Lower leg skin (tissue), 3 donors: ENCODE measurements at regions not wholly inside any gene's neighbourhood (a gene's known extent, or its start where the extent isn't known, plus 50 kb on each side); places are given as distances from the start of the nearest gene placed in this dataset.

Source experiments
- CTCF ChIP-seq, 3 donors: fragments of 450-650 bp; IDR thresholded peaks; one replicate each; pipeline ENCODE4 v1.5.1; 2016; ENCODE audit warnings: antibody characterized with exemption in 3 of 3, mild to moderate bottlenecking in 3 of 3, moderate library complexity in 2 of 3
- POLR2A ChIP-seq, 2 donors: fragments of 450-650 bp; IDR thresholded peaks; one replicate each; pipeline ENCODE4 v1.6.1; 2016 to 2017; ENCODE audit warnings: antibody characterized with exemption in 2 of 2, mild to moderate bottlenecking in 1 of 2, moderate library complexity in 1 of 2

- TF ChIP-seq CTCF (IDR thresholded peaks at IDR 0.05) (no peak), POLR2A (IDR thresholded peaks at IDR 0.05) (no peak)
These were observed 55.2 kb upstream of the MEDAG start for GRCh38 chr13:30850867-30851211.
